ENCODE measurements at regions not wholly inside any gene's neighbourhood (a gene's known extent, or its start where the extent isn't known, plus 50 kb on each side); places are given as distances from the start of the nearest gene placed in this dataset.
A peak's percentile ranks its signal among the peaks of the same experiment; 100 is the strongest.

- H3K4me2 ChIP-seq (ENCODE audit: low read length): no peak overlapping the region
- H3K36me3 ChIP-seq (ENCODE audit: insufficient read depth, low read length): no peaks in the 10 kb centered on the region
- peaks cover 18% of the 10 kb centered on the region for H3K27me3 ChIP-seq (ENCODE audit: insufficient read depth, low read depth, low read length)
- no peak overlapping the region for H3K27ac ChIP-seq (ENCODE audit: low read length)
- peak overlapping the region; percentile 76 for H3K4me3 ChIP-seq (ENCODE audit: low read length)
- H3K9me3 ChIP-seq (ENCODE audit: low read length): no peaks in the 10 kb centered on the region
- H3K79me2 ChIP-seq (replicated peaks; ENCODE audit: insufficient read depth, low read length): no peaks in the 10 kb centered on the region
- no peaks in the 10 kb centered on the region for H4K20me1 ChIP-seq (ENCODE audit: insufficient read depth)
- no peaks in the 10 kb centered on the region for H3K9me2 ChIP-seq (ENCODE audit: insufficient read depth, low read length)
- H2AFZ ChIP-seq (ENCODE audit: low read depth, low read length): no peak overlapping the region
- no peaks in the 10 kb centered on the region for H3F3A ChIP-seq (ENCODE audit: insufficient read depth, low read length, poor library complexity, severe bottlenecking)
- no peak overlapping the region for H3K9ac ChIP-seq (ENCODE audit: low read length)
- TF ChIP-seq MXI1 (conservative IDR thresholded peaks at IDR 0.05; ENCODE audit: poor library complexity, severe bottlenecking) (no peak), SMC3 (conservative IDR thresholded peaks at IDR 0.05; ENCODE audit: poor library complexity) (no peak), TAF1 (IDR thresholded peaks at IDR 0.05; ENCODE audit: low read depth) (no peak), EZH2 (IDR thresholded peaks at IDR 0.05; ENCODE audit: borderline replicate concordance, insufficient read depth, low read length, poor library complexity, severe bottlenecking) (no peak)
Observed at GRCh38 chr10:107913317-107914294, 749.1 kb upstream of the SORCS1 start.

- Histone ChIP-seq H3K79me2 (replicated peaks; ENCODE audit: insufficient read depth, low read length) (no peaks in the 10 kb centered on the region), H3K9ac (ENCODE audit: low read length) (no peak overlapping the region), H4K20me1 (ENCODE audit: insufficient read depth) (no peaks in the 10 kb centered on the region), H3K27ac (ENCODE audit: low read length) (no peak overlapping the region), H3K4me2 (ENCODE audit: low read length) (no peak overlapping the region), H3K36me3 (ENCODE audit: insufficient read depth, low read length) (no peaks in the 10 kb centered on the region), H3K9me2 (ENCODE audit: insufficient read depth, low read length) (no peaks in the 10 kb centered on the region), H3F3A (ENCODE audit: insufficient read depth, low read length, poor library complexity, severe bottlenecking) (no peaks in the 10 kb centered on the region), H3K9me3 (ENCODE audit: low read length) (no peaks in the 10 kb centered on the region), H2AFZ (ENCODE audit: low read depth, low read length) (no peak overlapping the region), H3K27me3 (ENCODE audit: insufficient read depth, low read depth, low read length) (no peaks in the 10 kb centered on the region), H3K4me3 (ENCODE audit: low read length) (no peak overlapping the region)
- TF ChIP-seq SMC3 (conservative IDR thresholded peaks at IDR 0.05; ENCODE audit: poor library complexity) (no peak), TAF1 (IDR thresholded peaks at IDR 0.05; ENCODE audit: low read depth) (no peak), REST (IDR thresholded peaks at IDR 0.05; ENCODE audit: borderline replicate concordance) (no peak), MXI1 (conservative IDR thresholded peaks at IDR 0.05; ENCODE audit: poor library complexity, severe bottlenecking) (no peak), EP300 (conservative IDR thresholded peaks at IDR 0.05; ENCODE audit: poor library complexity, severe bottlenecking) (no peak), POLR2AphosphoS5 (IDR thresholded peaks at IDR 0.05) (no peak), CTCF (IDR thresholded peaks at IDR 0.05; ENCODE audit: poor library complexity, severe bottlenecking) (no peak), RAD21 (conservative IDR thresholded peaks at IDR 0.05) (no peak), EZH2 (IDR thresholded peaks at IDR 0.05; ENCODE audit: borderline replicate concordance, insufficient read depth, low read length, poor library complexity, severe bottlenecking) (no peak)
Observed at GRCh38 chr10:107901076-107901475, 736.6 kb upstream of the SORCS1 start.
